ENCODE measurements at regions not wholly inside any gene's neighbourhood (a gene's known extent, or its start where the extent isn't known, plus 50 kb on each side); places are given as distances from the start of the nearest gene placed in this dataset.

DNA sequence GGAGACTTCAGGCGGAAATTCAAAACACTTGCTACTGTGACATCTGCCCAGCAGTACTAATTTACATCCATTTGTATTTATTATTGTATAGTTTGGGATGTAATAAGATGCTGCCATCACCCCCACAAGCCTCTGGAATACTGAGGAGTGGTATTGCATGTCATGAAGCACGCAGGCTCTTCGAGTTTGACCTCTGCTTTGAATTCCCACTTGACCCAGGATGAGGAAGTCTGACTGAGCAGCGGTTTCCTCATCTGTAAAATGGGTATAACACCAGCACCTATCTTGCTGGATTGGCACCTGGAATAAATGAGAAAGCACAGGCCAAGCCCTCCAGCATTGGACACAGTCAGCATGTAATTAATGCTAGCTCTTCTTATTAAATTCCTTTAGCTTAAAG lies 116.0 kb upstream of the DIO3 start:
- TF ChIP-seq, protein P1, sequence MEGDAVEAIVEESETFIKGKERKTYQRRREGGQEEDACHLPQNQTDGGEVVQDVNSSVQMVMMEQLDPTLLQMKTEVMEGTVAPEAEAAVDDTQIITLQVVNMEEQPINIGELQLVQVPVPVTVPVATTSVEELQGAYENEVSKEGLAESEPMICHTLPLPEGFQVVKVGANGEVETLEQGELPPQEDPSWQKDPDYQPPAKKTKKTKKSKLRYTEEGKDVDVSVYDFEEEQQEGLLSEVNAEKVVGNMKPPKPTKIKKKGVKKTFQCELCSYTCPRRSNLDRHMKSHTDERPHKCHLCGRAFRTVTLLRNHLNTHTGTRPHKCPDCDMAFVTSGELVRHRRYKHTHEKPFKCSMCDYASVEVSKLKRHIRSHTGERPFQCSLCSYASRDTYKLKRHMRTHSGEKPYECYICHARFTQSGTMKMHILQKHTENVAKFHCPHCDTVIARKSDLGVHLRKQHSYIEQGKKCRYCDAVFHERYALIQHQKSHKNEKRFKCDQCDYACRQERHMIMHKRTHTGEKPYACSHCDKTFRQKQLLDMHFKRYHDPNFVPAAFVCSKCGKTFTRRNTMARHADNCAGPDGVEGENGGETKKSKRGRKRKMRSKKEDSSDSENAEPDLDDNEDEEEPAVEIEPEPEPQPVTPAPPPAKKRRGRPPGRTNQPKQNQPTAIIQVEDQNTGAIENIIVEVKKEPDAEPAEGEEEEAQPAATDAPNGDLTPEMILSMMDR (IDR thresholded peaks at IDR 0.05; ENCODE audit: poor library complexity, severe bottlenecking), result no peak
- TF ChIP-seq POLR2AphosphoS5 (IDR thresholded peaks at IDR 0.05) (no peak), EP300 (conservative IDR thresholded peaks at IDR 0.05; ENCODE audit: poor library complexity, severe bottlenecking) (no peak), MXI1 (conservative IDR thresholded peaks at IDR 0.05; ENCODE audit: poor library complexity, severe bottlenecking) (no peak), EZH2 (IDR thresholded peaks at IDR 0.05; ENCODE audit: borderline replicate concordance, insufficient read depth, low read length, poor library complexity, severe bottlenecking) (no peak)
- Histone ChIP-seq H4K20me1 (ENCODE audit: insufficient read depth) (no peaks in the 10 kb centered on the region), H3K27ac (ENCODE audit: low read length) (no peak overlapping the region)

DNA sequence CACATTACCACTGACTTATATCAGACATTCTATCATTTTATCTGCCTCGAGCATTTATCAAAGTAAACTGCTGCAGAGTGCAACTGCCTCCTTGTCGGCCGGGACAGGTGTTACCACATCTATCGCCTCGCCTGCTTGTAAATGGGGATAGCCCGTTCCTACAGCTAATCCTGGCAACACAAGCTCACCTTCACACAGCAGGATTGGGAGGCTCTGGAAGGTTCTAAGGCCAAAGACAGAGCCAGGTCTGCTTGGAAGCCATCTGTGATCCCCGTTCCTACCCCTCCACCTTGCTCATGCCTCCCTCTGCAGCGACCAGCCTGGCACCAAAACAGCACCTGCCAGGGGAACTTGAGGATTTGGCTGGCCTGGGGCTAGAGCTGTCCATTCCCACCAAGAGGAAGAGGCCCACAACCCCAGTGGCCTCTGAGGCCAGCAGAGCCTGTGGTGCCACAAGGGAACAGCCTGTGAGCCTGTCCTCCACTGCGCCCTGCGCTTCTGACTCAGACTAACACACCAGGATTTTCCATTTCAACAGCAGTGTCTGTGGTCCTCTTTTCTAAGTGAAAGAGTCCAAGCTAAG lies 114.8 kb upstream of the DIO3 start:
- Histone ChIP-seq H3K9me2 (ENCODE audit: insufficient read depth, low read length) (no peaks in the 10 kb centered on the region), H3K9ac (ENCODE audit: low read length) (no peak overlapping the region), H3K27me3 (ENCODE audit: insufficient read depth, low read depth, low read length) (no peaks in the 10 kb centered on the region), H3K4me2 (ENCODE audit: low read length) (no peak overlapping the region), H3F3A (ENCODE audit: insufficient read depth, low read length, poor library complexity, severe bottlenecking) (no peaks in the 10 kb centered on the region), H4K20me1 (ENCODE audit: insufficient read depth) (no peaks in the 10 kb centered on the region), H3K9me3 (ENCODE audit: low read length) (no peaks in the 10 kb centered on the region), H3K27ac (ENCODE audit: low read length) (no peak overlapping the region), H3K36me3 (ENCODE audit: insufficient read depth, low read length) (no peaks in the 10 kb centered on the region), H2AFZ (ENCODE audit: low read depth, low read length) (no peak overlapping the region), H3K79me2 (replicated peaks; ENCODE audit: insufficient read depth, low read length) (no peaks in the 10 kb centered on the region), H3K4me3 (ENCODE audit: low read length) (no peak overlapping the region)
- TF ChIP-seq EP300 (conservative IDR thresholded peaks at IDR 0.05; ENCODE audit: poor library complexity, severe bottlenecking), result no peak
- no peak for TF ChIP-seq POLR2AphosphoS5 (IDR thresholded peaks at IDR 0.05)
- TF ChIP-seq, protein P1 (IDR thresholded peaks at IDR 0.05; ENCODE audit: poor library complexity, severe bottlenecking), result no peak
- no peak for TF ChIP-seq MXI1 (conservative IDR thresholded peaks at IDR 0.05; ENCODE audit: poor library complexity, severe bottlenecking)
- TF ChIP-seq RAD21 (conservative IDR thresholded peaks at IDR 0.05), result no peak
- TF ChIP-seq REST (IDR thresholded peaks at IDR 0.05; ENCODE audit: borderline replicate concordance), result no peak
- TF ChIP-seq EZH2 (IDR thresholded peaks at IDR 0.05; ENCODE audit: borderline replicate concordance, insufficient read depth, low read length, poor library complexity, severe bottlenecking), result no peak

More for the DNA sequence above, 116.0 kb upstream of the DIO3 start:
- no peak overlapping the region for H3K4me2 ChIP-seq (ENCODE audit: low read length)
- H3K79me2 ChIP-seq (replicated peaks; ENCODE audit: insufficient read depth, low read length), result no peaks in the 10 kb centered on the region
- no peaks in the 10 kb centered on the region for H3K9me3 ChIP-seq (ENCODE audit: low read length)
- H3K4me3 ChIP-seq (ENCODE audit: low read length), result no peak overlapping the region
- H3K9ac ChIP-seq (ENCODE audit: low read length), result no peak overlapping the region
- no peaks in the 10 kb centered on the region for H3K27me3 ChIP-seq (ENCODE audit: insufficient read depth, low read depth, low read length)
- H2AFZ ChIP-seq (ENCODE audit: low read depth, low read length), result no peak overlapping the region
- no peaks in the 10 kb centered on the region for H3K36me3 ChIP-seq (ENCODE audit: insufficient read depth, low read length)
- H3K9me2 ChIP-seq (ENCODE audit: insufficient read depth, low read length), result no peaks in the 10 kb centered on the region
- H3F3A ChIP-seq (ENCODE audit: insufficient read depth, low read length, poor library complexity, severe bottlenecking), result no peaks in the 10 kb centered on the region

Measured in neural cell (in vitro differentiated cells).